SK-N-MC (cell line): ENCODE measurements at regions not wholly inside any gene's neighbourhood (a gene's known extent, or its start where the extent isn't known, plus 50 kb on each side); places are given as distances from the start of the nearest gene placed in this dataset.

Source experiments
- EZH2 ChIP-seq: fragments of 200-600 bp; sonication (generic); IDR thresholded peaks from one replicate; pipeline ENCODE4 v1.6.1; 2017; ENCODE audit warnings: antibody characterized with exemption
- FOXP2 ChIP-seq: optimal IDR thresholded peaks from 2 replicates; pipeline ENCODE3; 2011; ENCODE audit warnings: mild to moderate bottlenecking, moderate library complexity; ENCODE audit not compliant: insufficient read depth; ENCODE audit errors: extremely low read length, control extremely low read depth
- POLR2AphosphoS5 ChIP-seq: IDR thresholded peaks from 2 replicates; pipeline ENCODE4 v1.6.1; 2012; ENCODE audit warnings: mild to moderate bottlenecking, low read depth, low read length, borderline replicate concordance

DNA sequence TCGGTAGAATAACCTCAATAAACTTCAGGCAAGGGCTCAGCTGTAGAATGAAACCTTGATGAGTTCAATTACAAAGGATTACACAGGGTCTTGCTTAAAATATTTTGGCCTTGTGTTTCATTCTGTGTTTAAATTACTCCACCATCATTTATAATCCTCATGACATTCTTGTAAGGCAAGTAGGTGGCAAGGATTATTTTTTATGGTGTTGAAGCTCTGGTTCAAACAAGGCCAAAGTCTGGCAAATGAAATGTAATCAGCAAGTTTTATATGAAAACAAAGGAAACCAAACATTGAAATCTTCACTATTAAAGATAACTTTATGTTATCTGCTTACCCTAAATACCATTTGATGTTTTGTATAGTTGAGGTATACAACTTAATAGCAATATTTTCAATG lies 221.3 kb upstream of the HES1 start:
- TF ChIP-seq POLR2AphosphoS5 (no peak), EZH2 (no peak), FOXP2 (no peak)
